SK-N-SH (cell line): ENCODE measurements at regions not wholly inside any gene's neighbourhood (a gene's known extent, or its start where the extent isn't known, plus 50 kb on each side); places are given as distances from the start of the nearest gene placed in this dataset.

Experiments used
- TF ChIP-seq, protein P1 (sequence below): fragments of 200-600 bp; sonication (generic); IDR thresholded peaks from 2 replicates; pipeline ENCODE4 v1.6.1; 2017; ENCODE audit warnings: antibody characterized with exemption, mild to moderate bottlenecking, moderate library complexity
- TF ChIP-seq, protein P2 (sequence below): IDR thresholded peaks from 2 replicates; pipeline ENCODE4 v1.4.0; 2012; ENCODE audit warnings: low read depth

- TF ChIP-seq, protein P1, sequence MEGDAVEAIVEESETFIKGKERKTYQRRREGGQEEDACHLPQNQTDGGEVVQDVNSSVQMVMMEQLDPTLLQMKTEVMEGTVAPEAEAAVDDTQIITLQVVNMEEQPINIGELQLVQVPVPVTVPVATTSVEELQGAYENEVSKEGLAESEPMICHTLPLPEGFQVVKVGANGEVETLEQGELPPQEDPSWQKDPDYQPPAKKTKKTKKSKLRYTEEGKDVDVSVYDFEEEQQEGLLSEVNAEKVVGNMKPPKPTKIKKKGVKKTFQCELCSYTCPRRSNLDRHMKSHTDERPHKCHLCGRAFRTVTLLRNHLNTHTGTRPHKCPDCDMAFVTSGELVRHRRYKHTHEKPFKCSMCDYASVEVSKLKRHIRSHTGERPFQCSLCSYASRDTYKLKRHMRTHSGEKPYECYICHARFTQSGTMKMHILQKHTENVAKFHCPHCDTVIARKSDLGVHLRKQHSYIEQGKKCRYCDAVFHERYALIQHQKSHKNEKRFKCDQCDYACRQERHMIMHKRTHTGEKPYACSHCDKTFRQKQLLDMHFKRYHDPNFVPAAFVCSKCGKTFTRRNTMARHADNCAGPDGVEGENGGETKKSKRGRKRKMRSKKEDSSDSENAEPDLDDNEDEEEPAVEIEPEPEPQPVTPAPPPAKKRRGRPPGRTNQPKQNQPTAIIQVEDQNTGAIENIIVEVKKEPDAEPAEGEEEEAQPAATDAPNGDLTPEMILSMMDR = no peak
- TF ChIP-seq, protein P2, sequence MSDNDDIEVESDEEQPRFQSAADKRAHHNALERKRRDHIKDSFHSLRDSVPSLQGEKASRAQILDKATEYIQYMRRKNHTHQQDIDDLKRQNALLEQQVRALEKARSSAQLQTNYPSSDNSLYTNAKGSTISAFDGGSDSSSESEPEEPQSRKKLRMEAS = no peak
Measured at GRCh38 chr2:48120759-48121242, 193.7 kb upstream of the FOXN2 start.
